A549 (cell line): ENCODE measurements at regions not wholly inside any gene's neighbourhood (a gene's known extent, or its start where the extent isn't known, plus 50 kb on each side); places are given as distances from the start of the nearest gene placed in this dataset.
"Not testable (repeated sequence)": the region's sequence is repeated elsewhere in the genome, so short reads cannot be mapped to it uniquely, and the experiment has no call there.

Experiments used
- ATAC-seq, 2 experiments: fragments of 200-7000 bp in 1 of 2; fragments of >200 bp in 1 of 2; cut with Nextera tagmentation in 1 of 2; cut with Tn5 transposase in 1 of 2; 3 replicates each; pipeline versions ENCODE4 v1.8.0 to v1.9.1; 2018 to 2020; ENCODE audit warnings: mild to moderate bottlenecking in 1 of 2, moderate library complexity in 1 of 2
- CTCF ChIA-PET: fragments of 300-600 bp; sonication (Branson Sonifier 250); formaldehyde crosslinking; extraction: SDS; loops from one replicate; lab custom pipeline; 2021; ENCODE audit warnings: antibody characterized with exemption, inconsistent platforms; lab: Yijun Ruan, JAX
- POLR2A ChIA-PET: fragments of 350-600 bp; formaldehyde crosslinking; extraction: SDS; loops from one replicate; lab custom pipeline; 2021; ENCODE audit warnings: antibody characterized with exemption, inconsistent platforms; lab: Yijun Ruan, JAX
- DNase-seq, 2 experiments: peaks; one replicate each; pipeline versions ENCODE4 v3.0.0 to v3.0.0-alpha.2; 2011 to 2016; ENCODE audit warnings: low read depth in 1 of 2, low spot score in 1 of 2
- FAIRE-seq: peaks from 2 replicates; lab custom pipeline; 2011; peaks lifted over from hg19 to GRCh38; lab: Jason Lieb, UNC
- H3K27ac ChIP-seq, 2 experiments: fragments of >200 bp; sonication (Bioruptor Twin); formaldehyde crosslinking; 3 replicates each; pipeline ENCODE4 v1.5.1; 2016 to 2017
- H3K4me1 ChIP-seq: fragments of >200 bp; sonication (Bioruptor Twin); formaldehyde crosslinking; 3 replicates; pipeline ENCODE4 v1.6.1; 2016
- H3K4me2 ChIP-seq: fragments of >200 bp; sonication (Bioruptor Twin); formaldehyde crosslinking; 3 replicates; pipeline ENCODE4 v1.6.1; 2016
- H3K4me3 ChIP-seq: fragments of >200 bp; sonication (Bioruptor Twin); formaldehyde crosslinking; 3 replicates; pipeline ENCODE4 v1.5.1; 2016
- H3K9me3 ChIP-seq: fragments of >200 bp; sonication (Bioruptor Twin); formaldehyde crosslinking; 3 replicates; pipeline ENCODE4 v1.6.1; 2016
- BHLHE40 ChIP-seq: IDR thresholded peaks from 2 replicates; pipeline ENCODE4 v1.6.1; 2012; ENCODE audit warnings: low read depth, low read length, inconsistent platforms
- CBX2 ChIP-seq: fragments of 200-600 bp; sonication (generic); IDR thresholded peaks from 2 replicates; pipeline ENCODE4 v1.6.1; 2016; ENCODE audit warnings: low read depth, mild to moderate bottlenecking, borderline replicate concordance
- CBX8 ChIP-seq: fragments of 200-600 bp; sonication (generic); IDR thresholded peaks from 2 replicates; pipeline ENCODE4 v1.6.1; 2016
- CHD4 ChIP-seq: fragments of 200-600 bp; sonication (generic); IDR thresholded peaks from 2 replicates; pipeline ENCODE4 v1.6.1; 2016; ENCODE audit warnings: antibody characterized with exemption, mild to moderate bottlenecking, borderline replicate concordance
- FOSB ChIP-seq: fragments of 250-450 bp; sonication (Bioruptor Pico); IDR thresholded peaks from 2 replicates; pipeline ENCODE4 v1.5.0; 2020; ENCODE audit warnings: mild to moderate bottlenecking, moderate library complexity
- HDAC2 ChIP-seq: fragments of 200-600 bp; sonication (generic); IDR thresholded peaks from 2 replicates; pipeline ENCODE4 v1.6.1; 2016
- HOXB13 ChIP-seq: fragments of 250-450 bp; sonication (Bioruptor Pico); IDR thresholded peaks from 2 replicates; pipeline ENCODE4 v1.5.0; 2020; ENCODE audit warnings: low read depth, mild to moderate bottlenecking, moderate library complexity
- JUNB ChIP-seq: fragments of >200 bp; sonication (Bioruptor Twin); formaldehyde crosslinking; IDR thresholded peaks from 2 replicates; pipeline ENCODE4 v1.6.1; 2016
- KDM5A ChIP-seq: fragments of 200-600 bp; sonication (generic); IDR thresholded peaks from 2 replicates; pipeline ENCODE4 v1.6.1; 2016; ENCODE audit warnings: antibody characterized with exemption, mild to moderate bottlenecking
- MAZ ChIP-seq: fragments of 150-350 bp; IDR thresholded peaks from 2 replicates; pipeline ENCODE4 v1.6.1; 2014; ENCODE audit warnings: antibody characterized with exemption, low read depth, low read length, borderline replicate concordance
- MYC ChIP-seq: IDR thresholded peaks from 2 replicates; pipeline ENCODE4 v1.6.1; 2012; ENCODE audit warnings: mild to moderate bottlenecking, inconsistent platforms, low read length, improper control_type of control experiment, borderline replicate concordance
- NFE2L2 ChIP-seq: fragments of 150-350 bp; conservative IDR thresholded peaks from 2 replicates; pipeline ENCODE4 v1.6.1; 2014; ENCODE audit warnings: low read length
- TP53 ChIP-seq: fragments of 250-450 bp; sonication (Bioruptor Pico); IDR thresholded peaks from 2 replicates; pipeline ENCODE4 v1.5.0; 2021; ENCODE audit warnings: mild to moderate bottlenecking, moderate library complexity
- ZC3H11A ChIP-seq: fragments of 450-650 bp; IDR thresholded peaks from 2 replicates; pipeline ENCODE4 v1.6.1; 2014; ENCODE audit warnings: antibody characterized with exemption, mild to moderate bottlenecking
- ZFP36 ChIP-seq: fragments of 450-650 bp; IDR thresholded peaks from 2 replicates; pipeline ENCODE4 v1.6.1; 2014; ENCODE audit warnings: borderline replicate concordance; ENCODE audit not compliant: partially characterized antibody
- WGBS: methylation state at CpG from one replicate; pipeline ENCODE4 v1.1.6; 2017; ENCODE audit errors: missing lambda C conversion rate; 5-methylcytosine and 5-hydroxymethylcytosine counted together
- TF ChIP-seq, protein P1 (sequence below): fragments of 450-650 bp; IDR thresholded peaks from 2 replicates; pipeline ENCODE4 v1.6.1; 2014; ENCODE audit warnings: antibody characterized with exemption
- TF ChIP-seq, protein P2 (sequence below): fragments of >200 bp; sonication (Bioruptor Twin); formaldehyde crosslinking; IDR thresholded peaks from 2 replicates; pipeline ENCODE4 v1.6.1; 2016
- TF ChIP-seq, protein P3 (sequence below): fragments of 250-450 bp; sonication (Bioruptor Pico); IDR thresholded peaks from 2 replicates; pipeline ENCODE4 v1.5.0; 2021; ENCODE audit warnings: mild to moderate bottlenecking, moderate library complexity, borderline replicate concordance
- TF ChIP-seq, protein P4 (sequence below): IDR thresholded peaks from 2 replicates; pipeline ENCODE4 v1.6.1; 2012

DNA sequence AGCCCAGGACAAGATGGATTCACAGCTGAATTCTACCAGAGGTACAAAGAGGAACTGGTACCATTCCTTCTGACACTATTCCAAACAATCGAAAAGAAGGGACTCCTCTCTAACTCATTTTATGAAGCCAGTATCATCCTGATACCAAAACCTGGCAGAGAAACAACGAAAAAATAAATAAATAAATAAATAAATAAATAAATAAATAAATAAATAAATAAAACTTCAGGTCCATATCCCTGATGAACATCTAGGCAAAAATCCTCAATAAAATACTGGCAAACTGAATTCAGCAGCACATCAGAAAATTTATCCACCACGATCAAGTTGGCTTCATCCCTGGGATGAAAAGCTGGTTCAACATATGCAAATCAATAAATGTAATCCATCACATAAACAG lies 1272.1 kb downstream of the FAM133A start:
- H3K4me1 ChIP-seq, FAIRE-seq, H3K9me3 ChIP-seq, ATAC-seq, POLR2A ChIA-PET, DNase-seq, H3K27ac ChIP-seq, H3K4me3 ChIP-seq, H3K4me2 ChIP-seq: not testable (repeated sequence)
- CTCF ChIA-PET = interaction anchor here (0.6 kb wide), 1 partner anchor 1140 kb away, joined by 3 read pairs; no protein-coding TSS in a partner anchor
- peak; percentile 24; the same call in 1 of the 2 replicates for TF ChIP-seq ZC3H11A
- 3% methylated on average over 3 of the region's 3 CpGs for WGBS

DNA sequence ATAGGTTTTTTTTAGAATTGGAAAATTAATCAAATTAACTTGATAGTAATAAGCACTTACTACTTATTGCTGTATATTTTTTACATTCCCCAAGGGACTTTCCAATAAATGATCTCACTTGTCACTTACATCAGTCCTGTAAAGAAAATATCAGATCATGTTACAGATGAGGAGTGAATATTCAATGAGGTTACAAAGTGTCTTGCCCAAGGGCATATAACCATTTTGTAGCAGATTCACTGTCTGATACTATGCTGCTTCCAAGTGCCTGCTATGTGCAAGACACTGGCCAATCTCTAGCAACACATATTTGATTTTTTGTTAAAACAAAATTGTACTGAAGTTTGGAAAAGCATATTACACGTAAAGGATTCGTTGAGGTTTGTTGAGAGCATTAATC lies 1287.7 kb downstream of the FAM133A start:
- TF ChIP-seq, protein P1, sequence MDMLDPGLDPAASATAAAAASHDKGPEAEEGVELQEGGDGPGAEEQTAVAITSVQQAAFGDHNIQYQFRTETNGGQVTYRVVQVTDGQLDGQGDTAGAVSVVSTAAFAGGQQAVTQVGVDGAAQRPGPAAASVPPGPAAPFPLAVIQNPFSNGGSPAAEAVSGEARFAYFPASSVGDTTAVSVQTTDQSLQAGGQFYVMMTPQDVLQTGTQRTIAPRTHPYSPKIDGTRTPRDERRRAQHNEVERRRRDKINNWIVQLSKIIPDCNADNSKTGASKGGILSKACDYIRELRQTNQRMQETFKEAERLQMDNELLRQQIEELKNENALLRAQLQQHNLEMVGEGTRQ = no peak
- TF ChIP-seq MYC (no peak), CBX8 (no peak), FOSB (CRISPR knock-in tag) (no peak), BHLHE40 (no peak), TP53 (CRISPR knock-in tag) (no peak)
- TF ChIP-seq, protein P2, sequence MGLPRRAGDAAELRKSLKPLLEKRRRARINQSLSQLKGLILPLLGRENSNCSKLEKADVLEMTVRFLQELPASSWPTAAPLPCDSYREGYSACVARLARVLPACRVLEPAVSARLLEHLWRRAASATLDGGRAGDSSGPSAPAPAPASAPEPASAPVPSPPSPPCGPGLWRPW = no peak
- FAIRE-seq = no peak
- ChIA-PET CTCF (no interaction called here), POLR2A (no interaction called here)
- WGBS = 7% methylated on average over 2 of the region's 2 CpGs
- no peaks in the 10 kb centered on the region for H3K4me1 ChIP-seq
- ATAC-seq = no peak
- H3K27ac ChIP-seq = no peak overlapping the region
- H3K4me3 ChIP-seq = no peak overlapping the region
- no peak for DNase-seq
- H3K9me3 ChIP-seq = no peaks in the 10 kb centered on the region
- no peak overlapping the region for H3K4me2 ChIP-seq

DNA sequence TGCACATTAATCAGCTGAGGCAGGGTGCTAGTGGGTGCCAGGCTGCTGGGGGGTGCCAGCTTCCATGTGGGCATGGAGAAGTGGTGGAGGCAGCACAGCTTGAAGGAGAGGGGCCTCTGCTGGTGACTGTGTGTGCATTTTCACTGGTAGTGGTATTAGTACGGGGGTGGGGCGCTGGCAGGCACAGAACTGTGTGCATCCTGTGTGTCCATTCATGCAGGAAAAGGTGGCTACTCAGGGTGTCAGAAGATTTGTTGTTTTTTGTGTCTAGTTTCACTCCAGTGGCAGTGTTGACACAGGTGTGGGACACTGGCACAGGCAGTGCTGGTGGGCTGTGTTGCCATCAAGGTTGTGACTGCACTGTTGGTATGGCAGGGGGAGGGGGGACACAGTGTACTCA lies 1303.6 kb downstream of the FAM133A start:
- Histone ChIP-seq H3K9me3 (no peaks in the 10 kb centered on the region), H3K4me3 (no peak overlapping the region), H3K4me1 (no peaks in the 10 kb centered on the region), H3K4me2 (no peak overlapping the region), H3K27ac (no peak overlapping the region)
- ChIA-PET CTCF (no interaction called here), POLR2A (no interaction called here)
- TF ChIP-seq JUNB (no peak), MAZ (no peak), CBX2 (no peak)
- TF ChIP-seq, protein P3, sequence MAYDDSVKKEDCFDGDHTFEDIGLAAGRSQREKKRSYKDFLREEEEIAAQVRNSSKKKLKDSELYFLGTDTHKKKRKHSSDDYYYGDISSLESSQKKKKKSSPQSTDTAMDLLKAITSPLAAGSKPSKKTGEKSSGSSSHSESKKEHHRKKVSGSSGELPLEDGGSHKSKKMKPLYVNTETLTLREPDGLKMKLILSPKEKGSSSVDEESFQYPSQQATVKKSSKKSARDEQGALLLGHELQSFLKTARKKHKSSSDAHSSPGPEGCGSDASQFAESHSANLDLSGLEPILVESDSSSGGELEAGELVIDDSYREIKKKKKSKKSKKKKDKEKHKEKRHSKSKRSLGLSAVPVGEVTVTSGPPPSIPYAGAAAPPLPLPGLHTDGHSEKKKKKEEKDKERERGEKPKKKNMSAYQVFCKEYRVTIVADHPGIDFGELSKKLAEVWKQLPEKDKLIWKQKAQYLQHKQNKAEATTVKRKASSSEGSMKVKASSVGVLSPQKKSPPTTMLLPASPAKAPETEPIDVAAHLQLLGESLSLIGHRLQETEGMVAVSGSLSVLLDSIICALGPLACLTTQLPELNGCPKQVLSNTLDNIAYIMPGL (CRISPR knock-in tag) = no peak
- DNase-seq = no peak
- WGBS = 29% methylated on average over 2 of the region's 2 CpGs
- FAIRE-seq = no peak
- no peak for ATAC-seq

DNA sequence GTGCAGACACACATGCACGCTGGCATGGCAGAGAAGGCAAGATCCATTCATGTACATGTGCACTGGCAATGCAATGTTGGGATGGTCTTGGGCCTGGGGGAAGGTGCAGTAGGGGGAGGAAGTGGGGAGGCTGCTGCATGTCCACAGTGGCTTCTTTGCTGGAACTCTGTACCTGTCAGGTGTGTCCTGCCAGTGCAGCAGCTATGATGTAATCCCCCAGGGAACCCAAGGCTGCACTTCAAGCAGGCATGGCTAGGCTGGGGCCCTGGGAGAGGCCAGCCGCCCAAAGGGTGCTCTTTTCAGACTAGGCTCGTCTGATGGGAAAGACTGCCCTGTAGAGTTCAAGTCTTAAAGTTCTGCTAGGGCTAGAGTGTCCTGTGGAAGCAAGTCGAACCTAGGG lies 1304.0 kb downstream of the FAM133A start:
- POLR2A ChIA-PET = no interaction called here
- no peak for TF ChIP-seq KDM5A
- TF ChIP-seq, protein P4, sequence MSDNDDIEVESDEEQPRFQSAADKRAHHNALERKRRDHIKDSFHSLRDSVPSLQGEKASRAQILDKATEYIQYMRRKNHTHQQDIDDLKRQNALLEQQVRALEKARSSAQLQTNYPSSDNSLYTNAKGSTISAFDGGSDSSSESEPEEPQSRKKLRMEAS = no peak
- TF ChIP-seq CHD4 = no peak
- no peak for TF ChIP-seq HDAC2
- TF ChIP-seq CBX2 = no peak
- no peak for TF ChIP-seq NFE2L2
- no peak for TF ChIP-seq FOSB (CRISPR knock-in tag)
- no peak for TF ChIP-seq ZFP36
- TF ChIP-seq, protein P1 = no peak
- TF ChIP-seq HOXB13 (CRISPR knock-in tag) = no peak
- 10% methylated on average over 2 of the region's 4 CpGs for WGBS

More for the DNA sequence above, 1304.0 kb downstream of the FAM133A start:
- no peaks in the 10 kb centered on the region for H3K4me1 ChIP-seq
- DNase-seq (no peak), ATAC-seq (no peak), FAIRE-seq (no peak)
- no peak overlapping the region for H3K4me2 ChIP-seq
- no peaks in the 10 kb centered on the region for H3K9me3 ChIP-seq
- CTCF ChIA-PET = no interaction called here
- H3K27ac ChIP-seq = no peak overlapping the region
- H3K4me3 ChIP-seq = no peak overlapping the region
